ENCODE measurements at regions not wholly inside any gene's neighbourhood (a gene's known extent, or its start where the extent isn't known, plus 50 kb on each side); places are given as distances from the start of the nearest gene placed in this dataset.
"Not testable (repeated sequence)": the region's sequence is repeated elsewhere in the genome, so short reads cannot be mapped to it uniquely, and the experiment has no call there.

GRCh38 chr1:168835791-168836190 lies 106.8 kb upstream of the DPT start:
- in situ Hi-C loops (cut with MboI; ENCODE audit: low sequenced_read_pairs, unreplicated experiment): no loop called here
- TF ChIP-seq CTCF (IDR thresholded peaks at IDR 0.05; ENCODE audit: borderline replicate concordance, control extremely low read depth, extremely low read depth, insufficient read depth, missing control alignments): no peak
- no peak for DNase-seq (ENCODE audit: low spot score)

- TF ChIP-seq CTCF (IDR thresholded peaks at IDR 0.05; ENCODE audit: borderline replicate concordance, control extremely low read depth, extremely low read depth, insufficient read depth, missing control alignments): no peak
- in situ Hi-C loops (cut with MboI; ENCODE audit: low sequenced_read_pairs, unreplicated experiment): no loop called here
- no peak for DNase-seq (ENCODE audit: low spot score)
These were observed 107.5 kb upstream of the DPT start for GRCh38 chr1:168836469-168836868.

DNA sequence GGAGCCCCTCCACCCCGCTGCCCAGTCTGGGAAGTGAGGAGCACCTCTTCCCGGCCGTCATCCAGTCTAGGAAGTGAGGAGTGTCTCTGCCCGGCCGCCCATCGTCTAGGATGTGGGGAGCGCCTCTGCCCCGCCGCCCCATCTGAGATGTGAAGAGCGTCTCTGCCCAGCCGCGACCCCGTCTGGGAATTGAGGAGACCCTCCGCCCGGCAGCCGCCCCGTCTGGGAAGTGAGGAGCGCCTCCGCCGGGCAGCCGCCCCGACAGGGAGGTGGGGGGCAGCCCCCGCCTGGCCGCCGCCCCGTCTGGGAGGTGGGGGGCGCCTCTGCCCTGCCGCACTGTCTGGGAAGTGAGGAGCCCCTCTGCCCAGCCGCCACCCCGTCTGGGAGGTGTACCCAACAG lies 108.2 kb upstream of the DPT start:
- in situ Hi-C loops (cut with MboI; ENCODE audit: low sequenced_read_pairs, unreplicated experiment); DNase-seq (ENCODE audit: low spot score): not testable (repeated sequence)

GRCh38 chr1:168842306-168842705 lies 113.3 kb upstream of the DPT start:
- in situ Hi-C loops (cut with MboI; ENCODE audit: low sequenced_read_pairs, unreplicated experiment): no loop called here
- no peak for TF ChIP-seq CTCF (IDR thresholded peaks at IDR 0.05; ENCODE audit: borderline replicate concordance, control extremely low read depth, extremely low read depth, insufficient read depth, missing control alignments)
- no peak for DNase-seq (ENCODE audit: low spot score)

GRCh38 chr1:168842916-168843315 lies 113.9 kb upstream of the DPT start:
- no peak for DNase-seq (ENCODE audit: low spot score)
- in situ Hi-C loops (cut with MboI; ENCODE audit: low sequenced_read_pairs, unreplicated experiment): no loop called here
- TF ChIP-seq CTCF (IDR thresholded peaks at IDR 0.05; ENCODE audit: borderline replicate concordance, control extremely low read depth, extremely low read depth, insufficient read depth, missing control alignments): no peak

GRCh38 chr1:168843401-168843800 lies 114.4 kb upstream of the DPT start:
- no peak for DNase-seq (ENCODE audit: low spot score)
- in situ Hi-C loops (cut with MboI; ENCODE audit: low sequenced_read_pairs, unreplicated experiment): no loop called here
- TF ChIP-seq CTCF (IDR thresholded peaks at IDR 0.05; ENCODE audit: borderline replicate concordance, control extremely low read depth, extremely low read depth, insufficient read depth, missing control alignments): no peak

GRCh38 chr1:168843950-168844349 lies 114.9 kb upstream of the DPT start:
- no peak for TF ChIP-seq CTCF (IDR thresholded peaks at IDR 0.05; ENCODE audit: borderline replicate concordance, control extremely low read depth, extremely low read depth, insufficient read depth, missing control alignments)
- DNase-seq (ENCODE audit: low spot score): no peak
- in situ Hi-C loops (cut with MboI; ENCODE audit: low sequenced_read_pairs, unreplicated experiment): no loop called here
